HG02852 (cell line): ENCODE measurements at regions not wholly inside any gene's neighbourhood (a gene's known extent, or its start where the extent isn't known, plus 50 kb on each side); places are given as distances from the start of the nearest gene placed in this dataset.

Source experiments
- ATAC-seq: cut with Tn5 transposase; IDR thresholded peaks from one replicate; pipeline ENCODE4 v1.9.1; 2021; ENCODE audit warnings: mild to moderate bottlenecking, moderate library complexity; ENCODE audit not compliant: unreplicated experiment

- ATAC-seq: no peak
These were observed 258.1 kb downstream of the KLF6 start for GRCh38 chr10:3526727-3527501.

GRCh38 chr10:3525832-3526449 is 259.1 kb downstream of the KLF6 start:
- ATAC-seq: no peak

DNA sequence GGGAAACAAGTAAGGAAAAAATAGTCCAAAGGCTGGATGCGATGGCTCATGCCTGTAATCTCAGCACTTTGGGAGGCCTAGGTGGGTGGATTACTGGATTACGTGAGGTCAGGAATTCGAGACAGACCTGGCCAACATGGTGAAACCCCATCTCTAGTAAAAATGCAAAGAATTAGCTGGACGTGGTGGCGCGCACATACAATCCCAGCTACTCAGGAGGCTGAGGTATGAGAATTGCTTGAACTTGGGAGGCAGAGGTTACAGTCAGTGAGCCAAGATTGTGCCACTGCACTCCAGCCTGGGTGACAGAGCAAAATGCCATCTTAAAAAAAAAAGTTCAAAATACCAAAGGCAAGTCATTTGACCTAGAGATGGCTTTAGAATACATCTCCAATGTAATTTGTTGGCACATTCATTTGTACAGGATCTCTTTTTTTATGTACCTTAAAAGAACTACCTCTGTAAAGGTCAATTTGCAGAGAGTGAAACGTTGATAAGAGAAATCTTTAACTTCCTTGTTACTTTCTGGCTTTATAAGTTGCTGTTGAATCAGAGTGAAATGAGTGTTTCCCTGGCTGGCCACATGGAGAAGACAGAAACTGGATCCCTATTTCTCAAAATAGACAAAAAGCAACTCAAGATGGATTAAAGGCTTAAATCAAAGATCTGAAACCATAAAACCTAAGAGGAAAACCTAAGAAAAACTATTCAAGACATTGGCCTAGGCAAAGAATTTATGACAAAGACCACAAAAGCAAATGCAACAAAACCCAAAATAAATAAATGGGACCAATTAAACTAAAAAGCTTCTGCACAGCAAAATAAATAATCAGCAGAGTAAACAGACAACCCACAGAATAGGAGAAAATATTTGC is 260.7 kb downstream of the KLF6 start:
- no peak for ATAC-seq

DNA sequence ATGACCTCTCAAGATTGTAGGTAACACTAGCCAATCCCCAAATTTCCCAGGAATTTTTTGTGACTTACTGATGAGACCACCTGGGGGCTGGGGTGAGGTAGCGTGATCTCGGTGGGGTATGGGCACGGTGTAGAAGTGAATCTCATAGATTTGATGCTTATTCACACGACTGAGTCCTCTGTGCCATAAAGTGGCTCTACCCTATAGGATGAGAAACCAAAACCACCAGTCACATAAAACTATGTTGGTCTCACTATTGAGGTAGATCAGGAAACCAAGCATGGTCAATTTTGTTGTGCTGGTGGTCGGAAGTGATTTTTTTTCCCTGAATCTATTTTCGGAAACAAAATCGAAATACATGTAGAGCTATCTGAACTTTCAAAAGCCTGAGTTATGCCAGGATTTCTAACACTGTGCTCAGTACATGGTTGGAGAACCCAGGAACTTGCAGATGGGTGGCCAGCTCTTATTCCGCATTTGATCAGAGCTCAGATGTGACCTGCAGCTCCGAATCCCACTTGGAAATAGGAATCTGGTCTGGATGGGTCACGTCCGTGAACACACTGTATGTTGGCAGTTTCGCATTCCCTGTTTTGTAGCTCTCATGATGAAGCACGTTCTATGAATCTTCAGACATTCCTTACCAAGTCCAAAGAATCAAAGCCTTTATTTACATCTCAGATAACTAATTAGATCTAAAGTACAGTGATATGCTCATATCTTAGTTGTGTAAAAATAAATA is 261.5 kb downstream of the KLF6 start:
- ATAC-seq: no peak

- no peak for ATAC-seq
These were observed 268.1 kb downstream of the KLF6 start for GRCh38 chr10:3516923-3517255.

GRCh38 chr10:3516234-3516922 is 268.6 kb downstream of the KLF6 start:
- no peak for ATAC-seq

GRCh38 chr10:3514691-3515090 is 270.3 kb downstream of the KLF6 start:
- no peak for ATAC-seq

DNA sequence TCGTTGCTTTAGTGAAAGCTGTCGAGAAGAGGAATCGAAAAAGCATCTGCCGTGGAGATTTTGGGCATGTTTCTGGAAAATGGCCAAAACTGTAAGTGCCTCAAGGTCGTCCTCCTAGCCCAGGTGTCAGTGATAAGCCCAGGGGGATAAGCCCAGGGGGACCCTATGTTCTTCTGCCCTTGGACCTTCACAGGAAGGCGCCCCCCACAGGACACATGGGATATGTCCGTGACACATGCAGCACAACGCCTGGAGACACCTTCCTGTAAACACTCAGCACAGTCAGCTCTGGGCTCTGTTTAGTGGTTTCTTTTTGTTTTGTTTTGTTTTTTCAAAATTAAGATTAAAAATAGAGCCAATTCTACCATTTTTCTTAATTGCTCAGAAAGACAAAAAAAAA is 272.7 kb downstream of the KLF6 start:
- no peak for ATAC-seq

DNA sequence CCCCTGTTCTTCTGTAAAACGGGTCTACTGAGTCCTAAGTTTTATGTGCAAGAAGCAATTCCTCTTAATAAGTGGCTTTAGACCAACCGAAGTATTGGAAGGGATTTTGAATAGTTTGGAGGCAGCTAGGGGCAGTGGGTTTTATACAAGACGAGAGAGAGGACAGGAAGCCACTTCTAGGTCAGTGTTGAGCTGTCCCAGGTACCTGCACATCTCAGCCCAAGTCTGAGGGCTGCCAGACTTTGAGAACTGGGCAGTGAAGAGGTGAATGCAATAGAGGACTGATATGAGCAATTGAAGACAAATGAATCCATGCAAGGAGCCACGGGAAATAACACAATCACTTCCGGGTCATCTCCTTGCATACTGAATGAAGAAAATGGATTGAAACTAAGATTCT is 273.5 kb downstream of the KLF6 start:
- ATAC-seq: no peak

GRCh38 chr10:3510741-3511140 is 274.3 kb downstream of the KLF6 start:
- ATAC-seq: no peak

DNA sequence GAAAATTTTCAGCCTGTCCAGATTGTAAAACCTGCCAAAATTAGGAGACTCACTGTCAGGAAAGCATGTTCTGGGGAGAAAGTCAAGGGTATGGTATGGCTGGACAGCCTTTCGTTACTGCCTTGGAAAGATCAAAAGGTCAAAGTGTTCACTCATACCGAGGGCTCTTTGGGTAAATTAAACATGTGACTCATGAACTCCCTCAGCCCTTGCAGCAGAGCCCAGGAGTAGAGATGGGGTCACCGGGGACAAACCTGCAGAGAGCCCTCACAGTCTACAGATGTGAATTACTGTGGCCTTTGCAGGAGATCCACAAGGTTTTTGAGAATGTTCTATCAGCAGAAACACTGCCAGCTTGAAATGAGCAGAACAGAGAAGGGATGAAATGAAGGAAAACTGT is 275.7 kb downstream of the KLF6 start:
- no peak for ATAC-seq

GRCh38 chr10:3503299-3503698 is 281.7 kb downstream of the KLF6 start:
- ATAC-seq: no peak

- ATAC-seq: no peak
These were observed 282.3 kb downstream of the KLF6 start for GRCh38 chr10:3502673-3503072.

- no peak for ATAC-seq
These were observed 284.6 kb downstream of the KLF6 start for GRCh38 chr10:3500408-3500856.

DNA sequence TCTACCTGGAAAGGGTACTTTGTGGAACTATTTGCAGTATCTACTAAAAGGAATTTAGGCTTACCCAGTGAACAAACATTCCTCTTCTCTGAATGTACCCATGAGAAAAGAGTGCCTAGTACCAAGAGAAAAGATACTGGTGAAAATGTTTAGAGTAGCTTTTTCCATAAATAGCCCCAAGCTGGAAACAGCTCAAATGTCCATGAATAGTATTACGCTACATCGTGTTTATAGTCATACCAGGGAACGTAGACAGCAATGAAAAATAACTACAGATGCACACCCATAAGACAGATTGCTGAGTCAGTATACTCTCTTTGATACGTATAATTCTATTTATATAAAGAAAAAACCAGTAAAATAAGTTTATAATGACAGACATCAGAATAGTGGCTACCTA is 285.9 kb downstream of the KLF6 start:
- ATAC-seq: no peak

GRCh38 chr10:3497581-3497980 is 287.4 kb downstream of the KLF6 start:
- ATAC-seq: no peak

DNA sequence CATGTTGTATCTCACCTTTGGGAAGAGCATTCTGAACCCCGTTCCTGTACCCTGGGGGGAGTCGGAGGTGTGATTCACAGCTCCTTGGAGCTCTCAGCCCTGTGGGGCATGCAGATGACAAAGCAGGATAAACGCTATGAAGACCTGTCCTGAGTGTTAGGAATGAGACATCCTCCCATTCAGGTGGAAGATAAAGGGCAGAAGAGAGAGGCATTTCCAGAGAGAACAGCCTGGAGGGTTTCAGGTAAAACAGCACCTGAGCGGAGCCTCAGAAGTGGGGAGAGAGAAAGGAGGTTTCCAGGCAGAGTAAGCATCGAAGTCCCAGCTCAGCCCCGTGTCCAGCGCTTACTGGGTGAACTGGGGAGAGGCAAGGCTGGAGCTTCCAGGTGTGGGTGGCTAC is 288.9 kb downstream of the KLF6 start:
- ATAC-seq: no peak

DNA sequence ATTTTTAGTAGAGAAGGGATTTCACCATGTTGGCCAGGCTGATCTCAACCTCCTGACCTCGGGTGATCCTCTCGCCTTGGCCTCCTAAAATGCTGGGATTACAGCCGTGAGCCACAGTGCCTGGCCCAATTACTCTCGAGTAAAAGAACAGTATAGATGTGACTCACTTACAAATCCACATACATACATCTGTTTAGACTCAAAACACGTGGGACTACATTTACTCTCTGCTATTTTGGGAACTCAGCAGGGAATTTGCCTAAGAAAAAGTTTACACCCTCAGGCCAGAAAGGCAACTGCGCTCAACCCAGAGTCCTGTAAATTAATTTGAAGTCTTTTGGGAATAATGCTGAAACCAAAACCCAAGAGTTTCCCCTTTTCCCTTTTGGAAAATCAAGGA is 289.7 kb downstream of the KLF6 start:
- no peak for ATAC-seq

- no peak for ATAC-seq
These were observed 290.2 kb downstream of the KLF6 start for GRCh38 chr10:3494838-3495230.

DNA sequence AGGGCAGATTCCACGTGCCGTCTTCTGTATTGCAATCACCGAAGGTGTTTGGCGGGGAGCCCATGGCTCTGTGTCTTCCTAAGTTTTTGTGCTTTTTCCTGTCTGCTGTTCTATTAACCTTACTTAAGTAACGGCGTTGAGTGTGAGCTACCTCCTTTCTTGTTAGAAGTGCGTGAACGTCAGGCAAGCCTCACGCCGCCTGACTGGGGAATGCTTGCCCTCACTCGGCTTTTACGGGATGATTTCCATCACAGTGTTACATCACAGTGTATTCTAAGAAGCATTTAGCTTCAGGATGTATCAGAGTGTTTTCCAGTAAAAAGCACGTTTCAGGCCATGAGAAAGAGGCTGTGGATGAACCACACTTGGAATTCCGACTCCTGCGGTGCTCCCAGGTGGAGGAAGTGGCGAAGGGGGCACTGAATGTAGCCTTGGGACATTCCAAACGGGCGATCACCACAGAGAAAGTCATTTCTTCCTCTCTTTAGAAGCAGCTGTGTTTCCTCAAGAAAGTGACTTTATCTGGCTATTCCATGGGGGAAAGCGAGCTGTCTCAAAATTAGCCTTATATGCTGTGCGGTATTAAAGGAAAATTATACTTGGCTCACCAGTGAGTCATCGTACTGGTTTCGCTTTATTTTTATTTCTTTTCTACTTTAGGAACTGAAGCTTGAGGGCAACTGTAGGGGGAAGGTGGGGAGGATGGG is 290.7 kb downstream of the KLF6 start:
- no peak for ATAC-seq
